ENCODE measurements at regions not wholly inside any gene's neighbourhood (a gene's known extent, or its start where the extent isn't known, plus 50 kb on each side); places are given as distances from the start of the nearest gene placed in this dataset.

DNA sequence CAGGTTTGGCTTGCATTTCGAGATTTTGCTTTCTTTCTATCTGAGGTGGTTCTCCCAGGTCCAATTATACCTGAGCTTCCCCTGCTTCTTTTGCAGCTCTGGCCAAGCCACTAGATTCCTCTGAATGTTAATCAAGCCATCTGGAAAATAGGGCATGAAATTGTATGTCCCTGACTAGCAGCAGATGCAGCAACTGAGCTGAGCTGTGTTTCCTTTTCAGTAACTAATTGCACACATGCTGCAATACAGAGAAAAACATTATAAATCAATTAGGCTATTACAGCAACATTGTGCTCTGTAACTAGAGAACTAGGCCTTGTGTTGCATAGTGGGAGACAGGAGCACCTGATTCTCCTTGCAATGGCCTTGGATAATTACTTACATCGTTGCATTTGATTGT, 408.3 kb downstream of the ETS1 start:
- Histone ChIP-seq H3K4me1 (ENCODE audit: control insufficient read depth, low read length) (no peaks in the 10 kb centered on the region), H3K4me2 (ENCODE audit: low read length) (no peak overlapping the region), H3K27ac (ENCODE audit: low read depth, low read length) (no peak overlapping the region), H3K9me2 (replicated peaks; ENCODE audit: control insufficient read depth, low read length) (no peaks in the 10 kb centered on the region), H3K9me3 (ENCODE audit: control insufficient read depth, insufficient read depth, low read length) (no peaks in the 10 kb centered on the region), H3F3A (ENCODE audit: control insufficient read depth, insufficient read depth) (no peaks in the 10 kb centered on the region), H4K20me1 (ENCODE audit: control insufficient read depth, insufficient read depth, low read depth, low read length) (no peaks in the 10 kb centered on the region), H3K36me3 (ENCODE audit: control insufficient read depth, low read length) (no peaks in the 10 kb centered on the region), H3K79me2 (ENCODE audit: control insufficient read depth, low read length) (no peaks in the 10 kb centered on the region), H3K4me3 (ENCODE audit: low read length) (no peak overlapping the region), H3K27me3 (ENCODE audit: control insufficient read depth, low read length) (no peaks in the 10 kb centered on the region)
- TF ChIP-seq, protein P1, sequence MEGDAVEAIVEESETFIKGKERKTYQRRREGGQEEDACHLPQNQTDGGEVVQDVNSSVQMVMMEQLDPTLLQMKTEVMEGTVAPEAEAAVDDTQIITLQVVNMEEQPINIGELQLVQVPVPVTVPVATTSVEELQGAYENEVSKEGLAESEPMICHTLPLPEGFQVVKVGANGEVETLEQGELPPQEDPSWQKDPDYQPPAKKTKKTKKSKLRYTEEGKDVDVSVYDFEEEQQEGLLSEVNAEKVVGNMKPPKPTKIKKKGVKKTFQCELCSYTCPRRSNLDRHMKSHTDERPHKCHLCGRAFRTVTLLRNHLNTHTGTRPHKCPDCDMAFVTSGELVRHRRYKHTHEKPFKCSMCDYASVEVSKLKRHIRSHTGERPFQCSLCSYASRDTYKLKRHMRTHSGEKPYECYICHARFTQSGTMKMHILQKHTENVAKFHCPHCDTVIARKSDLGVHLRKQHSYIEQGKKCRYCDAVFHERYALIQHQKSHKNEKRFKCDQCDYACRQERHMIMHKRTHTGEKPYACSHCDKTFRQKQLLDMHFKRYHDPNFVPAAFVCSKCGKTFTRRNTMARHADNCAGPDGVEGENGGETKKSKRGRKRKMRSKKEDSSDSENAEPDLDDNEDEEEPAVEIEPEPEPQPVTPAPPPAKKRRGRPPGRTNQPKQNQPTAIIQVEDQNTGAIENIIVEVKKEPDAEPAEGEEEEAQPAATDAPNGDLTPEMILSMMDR (IDR thresholded peaks at IDR 0.05; ENCODE audit: low read depth, low read length, poor library complexity, severe bottlenecking), result no peak
- TF ChIP-seq EZH2phosphoT487 (IDR thresholded peaks at IDR 0.05; ENCODE audit: borderline replicate concordance, low read length), result no peak

DNA sequence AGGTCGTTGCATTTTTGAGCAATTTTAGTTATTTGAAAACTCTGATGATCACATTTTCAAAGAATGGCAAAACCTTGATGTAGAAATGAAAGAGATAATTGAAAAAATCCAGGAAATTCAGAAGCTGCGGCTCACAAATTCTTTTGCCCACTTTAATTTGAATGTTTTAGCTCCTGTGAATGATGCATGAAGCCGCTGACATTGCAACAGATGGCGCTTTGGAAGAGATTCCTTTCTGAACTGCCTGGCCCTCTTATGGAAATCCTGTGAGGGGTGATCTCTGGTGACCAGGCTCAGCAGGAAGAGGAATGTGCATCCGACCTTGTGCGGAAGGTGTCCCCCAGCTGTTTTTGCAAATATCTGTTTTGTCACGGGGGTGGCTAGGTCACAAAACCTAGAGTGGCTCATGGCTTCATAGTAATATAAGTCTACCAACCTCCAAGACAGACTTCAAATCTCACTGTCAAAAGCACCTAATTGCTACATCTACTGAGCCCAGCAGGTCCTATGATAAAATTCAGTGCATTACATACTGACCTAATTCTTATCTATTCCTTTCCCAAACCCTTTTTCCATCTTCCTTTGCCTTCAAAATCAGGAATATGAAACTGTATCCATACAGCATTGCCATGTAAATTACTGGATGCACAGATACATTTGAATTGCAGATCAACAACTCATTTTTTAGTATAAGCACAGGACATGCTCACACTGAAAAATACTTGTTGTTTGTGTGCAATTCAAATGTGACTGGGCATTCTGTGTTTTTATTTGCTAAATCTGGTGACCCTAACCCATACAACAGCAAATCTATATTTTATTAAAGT, 412.7 kb downstream of the ETS1 start:
- no peak overlapping the region for H3K27ac ChIP-seq (ENCODE audit: low read depth, low read length)

DNA sequence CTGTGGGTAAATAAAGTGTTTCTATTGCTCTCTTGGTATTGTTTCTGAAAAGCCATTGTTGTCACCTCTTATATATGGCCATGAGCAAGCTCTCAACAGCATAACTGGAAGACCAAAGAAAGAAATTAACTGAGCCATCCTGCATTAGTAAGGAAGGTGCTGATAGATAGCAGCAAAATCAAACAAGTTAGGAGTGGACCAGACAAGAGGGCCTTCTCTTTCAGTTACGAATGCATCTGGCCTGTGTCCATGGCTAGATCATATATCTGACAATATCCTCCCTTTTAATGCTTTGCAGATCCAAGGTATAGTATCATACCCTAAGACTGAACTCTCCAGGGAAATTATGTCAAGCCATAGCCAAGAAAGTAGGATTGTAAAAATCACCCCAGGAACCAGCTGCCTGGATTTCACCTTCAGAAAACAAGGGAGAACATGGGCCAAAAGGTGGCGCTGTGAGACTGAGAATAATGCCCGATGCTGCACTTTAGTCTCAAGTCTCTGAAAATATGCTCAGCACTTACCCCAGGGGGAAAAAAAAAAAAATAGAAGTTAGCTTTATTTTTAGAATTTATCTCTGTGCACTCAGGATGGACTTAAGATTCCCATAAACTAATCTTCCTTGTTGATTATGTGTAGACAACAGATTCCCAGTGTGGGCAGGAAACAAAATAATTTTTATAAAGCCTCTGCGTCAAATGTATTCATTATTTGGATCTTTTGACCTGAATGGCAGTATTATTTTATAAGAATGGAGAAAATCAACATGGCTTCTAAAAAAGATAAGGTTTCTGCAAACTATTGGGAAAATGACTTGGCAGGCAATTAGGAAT, 415.1 kb downstream of the ETS1 start:
- H3K27ac ChIP-seq (ENCODE audit: low read depth, low read length), result no peak overlapping the region
- no peaks in the 10 kb centered on the region for H3K9me2 ChIP-seq (replicated peaks; ENCODE audit: control insufficient read depth, low read length)
- H3K9me3 ChIP-seq (ENCODE audit: control insufficient read depth, insufficient read depth, low read length), result no peaks in the 10 kb centered on the region
- no peak overlapping the region for H3K4me2 ChIP-seq (ENCODE audit: low read length)
- H3F3A ChIP-seq (ENCODE audit: control insufficient read depth, insufficient read depth), result no peaks in the 10 kb centered on the region
- TF ChIP-seq EZH2phosphoT487 (IDR thresholded peaks at IDR 0.05; ENCODE audit: borderline replicate concordance, low read length), result no peak
- TF ChIP-seq, protein P1 (IDR thresholded peaks at IDR 0.05; ENCODE audit: low read depth, low read length, poor library complexity, severe bottlenecking), result peak; percentile 73
- no peaks in the 10 kb centered on the region for H3K79me2 ChIP-seq (ENCODE audit: control insufficient read depth, low read length)
- no peaks in the 10 kb centered on the region for H3K36me3 ChIP-seq (ENCODE audit: control insufficient read depth, low read length)
- H3K27me3 ChIP-seq (ENCODE audit: control insufficient read depth, low read length), result no peaks in the 10 kb centered on the region
- peaks cover 8% of the 10 kb centered on the region for H3K4me1 ChIP-seq (ENCODE audit: control insufficient read depth, low read length)
- no peak overlapping the region for H3K4me3 ChIP-seq (ENCODE audit: low read length)
- no peaks in the 10 kb centered on the region for H4K20me1 ChIP-seq (ENCODE audit: control insufficient read depth, insufficient read depth, low read depth, low read length)

More for the DNA sequence above, 412.7 kb downstream of the ETS1 start:
- peaks cover 8% of the 10 kb centered on the region for H3K4me1 ChIP-seq (ENCODE audit: control insufficient read depth, low read length)
- no peaks in the 10 kb centered on the region for H4K20me1 ChIP-seq (ENCODE audit: control insufficient read depth, insufficient read depth, low read depth, low read length)
- no peak overlapping the region for H3K4me3 ChIP-seq (ENCODE audit: low read length)
- no peak for TF ChIP-seq EZH2phosphoT487 (IDR thresholded peaks at IDR 0.05; ENCODE audit: borderline replicate concordance, low read length)
- TF ChIP-seq, protein P1 (IDR thresholded peaks at IDR 0.05; ENCODE audit: low read depth, low read length, poor library complexity, severe bottlenecking), result no peak
- no peaks in the 10 kb centered on the region for H3F3A ChIP-seq (ENCODE audit: control insufficient read depth, insufficient read depth)
- no peaks in the 10 kb centered on the region for H3K27me3 ChIP-seq (ENCODE audit: control insufficient read depth, low read length)
- H3K9me3 ChIP-seq (ENCODE audit: control insufficient read depth, insufficient read depth, low read length), result no peaks in the 10 kb centered on the region
- no peaks in the 10 kb centered on the region for H3K9me2 ChIP-seq (replicated peaks; ENCODE audit: control insufficient read depth, low read length)
- H3K4me2 ChIP-seq (ENCODE audit: low read length), result no peak overlapping the region
- H3K36me3 ChIP-seq (ENCODE audit: control insufficient read depth, low read length), result no peaks in the 10 kb centered on the region
- H3K79me2 ChIP-seq (ENCODE audit: control insufficient read depth, low read length), result no peaks in the 10 kb centered on the region

Data from DOHH2 (cell line).